ENCODE measurements at regions not wholly inside any gene's neighbourhood (a gene's known extent, or its start where the extent isn't known, plus 50 kb on each side); places are given as distances from the start of the nearest gene placed in this dataset.

GRCh38 chr2:82797469-82797868 lies 1661.6 kb downstream of the SUCLG1 start:
- no peaks in the 10 kb centered on the region for H4K20me1 ChIP-seq (replicated peaks; ENCODE audit: control insufficient read depth, insufficient read depth, low read length)
- no peaks in the 10 kb centered on the region for H3K4me1 ChIP-seq (replicated peaks in 1 of 2; ENCODE audit: control insufficient read depth in 2 of 2, insufficient read depth in 2 of 2, low read length in 2 of 2)
- H3K9ac ChIP-seq (ENCODE audit: insufficient read depth in 1 of 2, low read depth in 2 of 2, low read length in 2 of 2) = no peak overlapping the region
- H3K79me2 ChIP-seq (ENCODE audit: control insufficient read depth, insufficient read depth, low read length) = no peaks in the 10 kb centered on the region
- 0% methylated on average over 3 of the region's 3 CpGs for WGBS (ENCODE audit: insufficient coverage, low coverage, missing lambda C conversion rate)
- H3K27me3 ChIP-seq (ENCODE audit: control insufficient read depth in 2 of 2, insufficient read depth in 2 of 2, low read length in 2 of 2) = no peaks in the 10 kb centered on the region
- H3K9me3 ChIP-seq (replicated peaks; ENCODE audit: control insufficient read depth, insufficient read depth, low read depth, low read length) = no peaks in the 10 kb centered on the region; the same call in 1 of the 2 replicates
- H3K4me3 ChIP-seq = no peak overlapping the region
- H3K36me3 ChIP-seq (ENCODE audit: control insufficient read depth, insufficient read depth, low read length) = no peaks in the 10 kb centered on the region
- ATAC-seq (no peak), FAIRE-seq (no peak), DNase-seq (ENCODE audit: extremely low read depth in 1 of 4, low spot score in 3 of 4) (no peak)
- CTCF ChIA-PET (ENCODE audit: low intra/inter-chr PET ratio) = no interaction called here
- H3K9me1 ChIP-seq (ENCODE audit: control insufficient read depth, insufficient read depth, low read length) = no peaks in the 10 kb centered on the region
- H3K4me2 ChIP-seq (ENCODE audit: insufficient read depth, low read length) = no peak overlapping the region
- H2AFZ ChIP-seq (ENCODE audit: low read depth, low read length) = no peak overlapping the region
- intact Hi-C loops (cut with micrococcal nuclease) = no loop called here
- no peak overlapping the region for H3K27ac ChIP-seq (ENCODE audit: extremely low read depth, low read depth, low read length)
- in situ Hi-C loops (cut with MboI) = no loop called here
- TF ChIP-seq, protein P1, sequence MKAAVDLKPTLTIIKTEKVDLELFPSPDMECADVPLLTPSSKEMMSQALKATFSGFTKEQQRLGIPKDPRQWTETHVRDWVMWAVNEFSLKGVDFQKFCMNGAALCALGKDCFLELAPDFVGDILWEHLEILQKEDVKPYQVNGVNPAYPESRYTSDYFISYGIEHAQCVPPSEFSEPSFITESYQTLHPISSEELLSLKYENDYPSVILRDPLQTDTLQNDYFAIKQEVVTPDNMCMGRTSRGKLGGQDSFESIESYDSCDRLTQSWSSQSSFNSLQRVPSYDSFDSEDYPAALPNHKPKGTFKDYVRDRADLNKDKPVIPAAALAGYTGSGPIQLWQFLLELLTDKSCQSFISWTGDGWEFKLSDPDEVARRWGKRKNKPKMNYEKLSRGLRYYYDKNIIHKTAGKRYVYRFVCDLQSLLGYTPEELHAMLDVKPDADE (conservative IDR thresholded peaks at IDR 0.05; ENCODE audit: control insufficient read depth, low read depth, low read length) = no peak
- no peak for TF ChIP-seq EGR1 (conservative IDR thresholded peaks at IDR 0.05)
- TF ChIP-seq PRDM10 (IDR thresholded peaks at IDR 0.05; ENCODE audit: partially characterized antibody) = no peak
- no peak for TF ChIP-seq POLR2AphosphoS2 (IDR thresholded peaks at IDR 0.05; ENCODE audit: low read length)
- BruUV-seq (replicated peaks) = no TSS peak
- POLR2A ChIA-PET = no interaction called here
